Testis (tissue), 2 donors: ENCODE measurements at regions not wholly inside any gene's neighbourhood (a gene's known extent, or its start where the extent isn't known, plus 50 kb on each side); places are given as distances from the start of the nearest gene placed in this dataset.

Experiments used
- POLR2A ChIP-seq: fragments of 450-650 bp; IDR thresholded peaks from one replicate; pipeline ENCODE4 v1.6.1; 2017; ENCODE audit warnings: antibody characterized with exemption, mild to moderate bottlenecking, moderate library complexity
- TF ChIP-seq, protein P1 (sequence below), 3 experiments: fragments of 450-650 bp in 2 of 3; fragments of 200-600 bp in 1 of 3; sonication (generic) in 1 of 3; IDR thresholded peaks; one replicate each; pipeline ENCODE4 v1.5.1; 2016 to 2019; ENCODE audit warnings: antibody characterized with exemption in 3 of 3, mild to moderate bottlenecking in 2 of 3, moderate library complexity in 1 of 3

DNA sequence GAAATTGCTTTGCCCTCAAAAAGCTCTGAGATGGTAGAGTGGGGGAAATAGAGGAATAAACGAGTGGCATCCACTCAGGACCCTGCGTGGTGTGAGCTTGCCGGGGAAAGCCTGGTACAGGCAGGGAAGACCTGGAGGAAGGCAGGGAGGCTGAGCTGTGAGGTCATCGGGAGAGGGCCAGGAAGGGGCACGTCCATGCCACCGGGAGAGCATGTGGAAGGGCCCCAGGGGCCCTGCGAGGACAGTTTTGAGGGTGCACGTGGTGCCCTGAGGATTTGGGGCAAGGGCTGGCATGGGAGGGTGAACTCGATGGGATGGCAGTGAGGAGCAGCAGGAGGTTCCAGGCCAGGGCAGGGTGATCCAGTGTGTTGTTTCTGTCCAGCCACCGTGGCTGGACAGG, 56.3 kb upstream of the CBFA2T3 start:
- TF ChIP-seq, protein P1, sequence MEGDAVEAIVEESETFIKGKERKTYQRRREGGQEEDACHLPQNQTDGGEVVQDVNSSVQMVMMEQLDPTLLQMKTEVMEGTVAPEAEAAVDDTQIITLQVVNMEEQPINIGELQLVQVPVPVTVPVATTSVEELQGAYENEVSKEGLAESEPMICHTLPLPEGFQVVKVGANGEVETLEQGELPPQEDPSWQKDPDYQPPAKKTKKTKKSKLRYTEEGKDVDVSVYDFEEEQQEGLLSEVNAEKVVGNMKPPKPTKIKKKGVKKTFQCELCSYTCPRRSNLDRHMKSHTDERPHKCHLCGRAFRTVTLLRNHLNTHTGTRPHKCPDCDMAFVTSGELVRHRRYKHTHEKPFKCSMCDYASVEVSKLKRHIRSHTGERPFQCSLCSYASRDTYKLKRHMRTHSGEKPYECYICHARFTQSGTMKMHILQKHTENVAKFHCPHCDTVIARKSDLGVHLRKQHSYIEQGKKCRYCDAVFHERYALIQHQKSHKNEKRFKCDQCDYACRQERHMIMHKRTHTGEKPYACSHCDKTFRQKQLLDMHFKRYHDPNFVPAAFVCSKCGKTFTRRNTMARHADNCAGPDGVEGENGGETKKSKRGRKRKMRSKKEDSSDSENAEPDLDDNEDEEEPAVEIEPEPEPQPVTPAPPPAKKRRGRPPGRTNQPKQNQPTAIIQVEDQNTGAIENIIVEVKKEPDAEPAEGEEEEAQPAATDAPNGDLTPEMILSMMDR (IDR thresholded peaks at IDR 0.05), result no peak
- no peak for TF ChIP-seq POLR2A
